Stomach (tissue), 8 donors: ENCODE measurements at regions not wholly inside any gene's neighbourhood (a gene's known extent, or its start where the extent isn't known, plus 50 kb on each side); places are given as distances from the start of the nearest gene placed in this dataset.

Experiments used
- DNase-seq, 2 donors: peaks; one replicate each; pipeline versions ENCODE4 v3.0.0 to v3.0.0-alpha.2; 2013 to 2019
- H3K27ac ChIP-seq, 5 donors: fragments of 200-600 bp in 4 of 5; sonication (generic) in 4 of 5; one replicate each; pipeline ENCODE4 v1.5.1; 2013 to 2019; ENCODE audit warnings: mild to moderate bottlenecking in 1 of 5, moderate library complexity in 1 of 5
- H3K27me3 ChIP-seq, 3 donors: fragments of 200-600 bp; sonication (generic); one replicate each; pipeline ENCODE4 v1.5.1; 2017 to 2019; ENCODE audit warnings: mixed run types in 1 of 3
- H3K36me3 ChIP-seq, 4 donors: fragments of 200-600 bp; sonication (generic); 1 replicate in 3 of 4; 2 replicates in 1 of 4; pipeline ENCODE4 v1.5.1; 2016 to 2019
- H3K4me1 ChIP-seq, 4 donors: fragments of 200-600 bp; sonication (generic); one replicate each; pipeline ENCODE4 v1.5.1; 2016 to 2019
- H3K4me3 ChIP-seq, 4 donors: fragments of 200-600 bp; sonication (generic) in 3 of 4; one replicate each; pipeline ENCODE4 v1.5.1; 2016 to 2019; ENCODE audit warnings: mild to moderate bottlenecking in 1 of 4
- H3K9me3 ChIP-seq, 4 donors: fragments of 200-600 bp; sonication (generic); one replicate each; pipeline ENCODE4 v1.5.1; 2016 to 2019
- CTCF ChIP-seq, 7 experiments: fragments of 450-650 bp in 4 of 7; fragments of 200-600 bp in 3 of 7; sonication (generic) in 3 of 7; IDR thresholded peaks; one replicate each; pipeline ENCODE4 v1.5.1; 2016 to 2019; ENCODE audit warnings: antibody characterized with exemption in 7 of 7, control low read depth in 2 of 7, mild to moderate bottlenecking in 1 of 7
- EP300 ChIP-seq: sonication (generic); formaldehyde crosslinking; IDR thresholded peaks from one replicate; pipeline ENCODE4 v1.6.1; 2017; ENCODE audit warnings: antibody characterized with exemption
- POLR2A ChIP-seq, 4 donors: fragments of 450-650 bp; IDR thresholded peaks; one replicate each; pipeline ENCODE4 v1.6.1; 2016; ENCODE audit warnings: antibody characterized with exemption in 4 of 4, control low read depth in 2 of 4, mild to moderate bottlenecking in 1 of 4, moderate library complexity in 1 of 4
- POLR2AphosphoS5 ChIP-seq, 3 donors: sonication (generic); formaldehyde crosslinking; IDR thresholded peaks; one replicate each; pipeline ENCODE4 v1.6.1; 2016; ENCODE audit warnings: antibody characterized with exemption in 3 of 3
- WGBS, 5 donors: extraction: QIAGEN DNeasy Blood & Tissue Kit in 3 of 5; methylation state at CpG; one replicate each; pipeline versions ENCODE4 v1.1.5 to v1.1.7; 2013 to 2018; 5-methylcytosine and 5-hydroxymethylcytosine counted together
- intact Hi-C: fragments of 100-400 bp; cut with DNase I; formaldehyde crosslinking; loops from one replicate; pipeline ENCODE4 v1.15.1; 2023; ENCODE audit warnings: low total_unique reads
- donor health status: healthy with polysubstance abuse.
- donor health status: Bipolar disorder and iron deficiency.
- donor health status: healthy.

- WGBS, 5 donors, result 32 to 49% (median 40%) methylated on average over 10 to 12 of the region's 12 CpGs
- peaks cover 0 to 38% (median 12%) of the 10 kb centered on the region in 4 donors for H3K4me1 ChIP-seq
- TF ChIP-seq EP300, result no peak
- TF ChIP-seq POLR2A (IDR thresholded peaks at IDR 0.05), result no peak
- TF ChIP-seq POLR2AphosphoS5 (IDR thresholded peaks at IDR 0.05), result no peak
- TF ChIP-seq CTCF (IDR thresholded peaks at IDR 0.05), result no peak
- intact Hi-C loops, result no loop called here
- no peaks in the 10 kb centered on the region for H3K9me3 ChIP-seq
- H3K27me3 ChIP-seq, result no peaks in the 10 kb centered on the region
- H3K4me3 ChIP-seq, result no peak overlapping the region
- no peak overlapping the region for H3K27ac ChIP-seq
- peak; percentile 45 to 46 for DNase-seq
- H3K36me3 ChIP-seq, result no peaks in the 10 kb centered on the region
Observed at GRCh38 chr12:124637581-124637981, 70.2 kb upstream of the NCOR2 start.

DNA sequence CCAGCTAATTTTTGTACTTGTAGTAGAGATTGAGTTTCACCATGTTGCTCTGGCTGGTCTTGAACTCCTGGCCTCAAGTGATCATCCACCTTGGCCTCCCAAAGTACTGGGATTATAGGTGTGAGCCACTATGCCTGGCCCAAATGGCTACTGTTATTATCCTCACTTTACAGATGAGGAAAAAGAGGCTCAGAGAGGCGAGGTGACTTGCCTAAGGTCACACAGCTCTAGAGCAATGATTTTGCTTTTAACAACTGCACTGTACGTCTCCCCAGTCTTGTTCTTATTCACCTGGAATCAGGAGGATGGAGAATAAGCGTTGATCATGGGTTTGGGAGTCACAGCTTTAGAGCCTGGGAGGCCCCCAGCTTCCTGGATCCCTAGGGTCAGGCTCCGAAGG lies 69.8 kb upstream of the NCOR2 start:
- intact Hi-C loops, result no loop called here
- no peak overlapping the region for H3K27ac ChIP-seq

GRCh38 chr12:124636138-124636978 lies 68.9 kb upstream of the NCOR2 start:
- Histone ChIP-seq H3K36me3 (no peaks in the 10 kb centered on the region), H3K9me3 (no peaks in the 10 kb centered on the region), H3K4me1 (peaks cover 0 to 45% (median 14%) of the 10 kb centered on the region in 4 donors), H3K4me3 (no peak overlapping the region), H3K27ac (no peak overlapping the region), H3K27me3 (no peaks in the 10 kb centered on the region)
- 35 to 55% (median 44%) methylated on average over 8 to 10 of the region's 10 CpGs for WGBS, 5 donors
- no peak for TF ChIP-seq POLR2AphosphoS5 (IDR thresholded peaks at IDR 0.05)
- TF ChIP-seq CTCF (IDR thresholded peaks at IDR 0.05), result no peak
- TF ChIP-seq EP300, result no peak
- no peak for TF ChIP-seq POLR2A (IDR thresholded peaks at IDR 0.05)
- DNase-seq, result peak; percentile 48 to 50
- intact Hi-C loops, result no loop called here

More for the DNA sequence above, 69.8 kb upstream of the NCOR2 start:
- TF ChIP-seq POLR2AphosphoS5 (IDR thresholded peaks at IDR 0.05) (no peak), CTCF (IDR thresholded peaks at IDR 0.05) (no peak), POLR2A (IDR thresholded peaks at IDR 0.05) (no peak), EP300 (no peak)
- WGBS, 5 donors, result 54 to 84% (median 65%) methylated on average over 4 of the region's 4 CpGs
- no peaks in the 10 kb centered on the region for H3K36me3 ChIP-seq
- no peak overlapping the region for H3K4me3 ChIP-seq
- no peak for DNase-seq
- peaks cover 0 to 42% (median 14%) of the 10 kb centered on the region in 4 donors for H3K4me1 ChIP-seq
- no peaks in the 10 kb centered on the region for H3K27me3 ChIP-seq
- H3K9me3 ChIP-seq, result no peaks in the 10 kb centered on the region

- Histone ChIP-seq H3K4me3 (no peak overlapping the region), H3K27ac (no peak overlapping the region), H3K9me3 (no peaks in the 10 kb centered on the region), H3K4me1 (peaks cover 0 to 45% (median 14%) of the 10 kb centered on the region in 4 donors), H3K36me3 (no peaks in the 10 kb centered on the region), H3K27me3 (no peaks in the 10 kb centered on the region)
- no peak for DNase-seq
- intact Hi-C loops, result no loop called here
- no peak for TF ChIP-seq POLR2A (IDR thresholded peaks at IDR 0.05)
- no peak for TF ChIP-seq CTCF (IDR thresholded peaks at IDR 0.05)
- no peak for TF ChIP-seq EP300
- TF ChIP-seq POLR2AphosphoS5 (IDR thresholded peaks at IDR 0.05), result no peak
- 86 to 92% (median 91%) methylated on average over 7 of the region's 7 CpGs for WGBS, 5 donors
Observed at GRCh38 chr12:124635316-124635715, 67.9 kb upstream of the NCOR2 start.
